Left renal cortex interstitium (tissue), 4 donors: ENCODE measurements at regions not wholly inside any gene's neighbourhood (a gene's known extent, or its start where the extent isn't known, plus 50 kb on each side); places are given as distances from the start of the nearest gene placed in this dataset.
A peak's percentile ranks its signal among the peaks of the same experiment; 100 is the strongest.

Experiments used
- DNase-seq, 4 donors: peaks; one replicate each; pipeline ENCODE4 v3.0.0-alpha.2; 2013; ENCODE audit warnings: low read depth in 4 of 4, low spot score in 2 of 4, missing footprints in 1 of 4

- DNase-seq = no peak
Measured at GRCh38 chr1:231108516-231109302, 53.1 kb upstream of the TRIM67 start.

GRCh38 chr1:231107600-231108326 lies 54.1 kb upstream of the TRIM67 start:
- no peak for DNase-seq

GRCh38 chr1:231107151-231107550 lies 54.7 kb upstream of the TRIM67 start:
- DNase-seq = no peak

- peak in 1 of 4 donors; percentile 28 for DNase-seq
Measured at GRCh38 chr1:231106347-231106746, 55.5 kb upstream of the TRIM67 start.

- DNase-seq = no peak
Measured at GRCh38 chr1:231104917-231105316, 56.9 kb upstream of the TRIM67 start.

- DNase-seq = no peak
Measured at GRCh38 chr1:231103961-231104360, 57.9 kb upstream of the TRIM67 start.

- no peak for DNase-seq
Measured at GRCh38 chr1:231099996-231100767, 60.1 kb upstream of the FAM89A start.

- DNase-seq = no peak
Measured at GRCh38 chr1:231099311-231099710, 59.3 kb upstream of the FAM89A start.

- no peak for DNase-seq
Measured at GRCh38 chr1:231095595-231095994, 55.5 kb upstream of the FAM89A start.

- no peak for DNase-seq
Measured at GRCh38 chr1:231094421-231094820, 54.4 kb upstream of the FAM89A start.

GRCh38 chr1:231093156-231093922 lies 53.3 kb upstream of the FAM89A start:
- no peak for DNase-seq

- no peak for DNase-seq
Measured at GRCh38 chr1:231092380-231092779, 52.3 kb upstream of the FAM89A start.

GRCh38 chr1:231091831-231092301 lies 51.8 kb upstream of the FAM89A start:
- no peak for DNase-seq

- no peak for DNase-seq
Measured at GRCh38 chr1:231091415-231091814, 51.4 kb upstream of the FAM89A start.
